Thyroid gland (tissue), 4 donors: ENCODE measurements at regions not wholly inside any gene's neighbourhood (a gene's known extent, or its start where the extent isn't known, plus 50 kb on each side); places are given as distances from the start of the nearest gene placed in this dataset.

Source experiments
- DNase-seq, 2 donors: peaks; one replicate each; pipeline ENCODE4 v3.0.0-alpha.2; 2019
- H3K27ac ChIP-seq, 3 donors: fragments of 200-600 bp; sonication (generic); 1 replicate in 2 of 3; 2 replicates in 1 of 3; pipeline ENCODE4 v1.5.1; 2016 to 2019; ENCODE audit warnings: mild to moderate bottlenecking in 1 of 3, moderate library complexity in 1 of 3
- H3K27me3 ChIP-seq: fragments of 200-600 bp; sonication (generic); one replicate; pipeline ENCODE4 v1.5.1; 2019
- H3K36me3 ChIP-seq, 2 donors: fragments of 200-600 bp; sonication (generic); one replicate each; pipeline ENCODE4 v1.5.1; 2016 to 2019
- H3K4me1 ChIP-seq, 2 donors: fragments of 200-600 bp; sonication (generic); one replicate each; pipeline ENCODE4 v1.5.1; 2017 to 2019
- H3K4me3 ChIP-seq, 3 donors: fragments of 200-600 bp; sonication (generic); replicated peaks in 1 of 3; 1 replicate in 2 of 3; 2 replicates in 1 of 3; pipeline ENCODE4 v1.5.1; 2016; ENCODE audit warnings: mild to moderate bottlenecking in 1 of 3
- H3K9me3 ChIP-seq: fragments of 200-600 bp; sonication (generic); one replicate; pipeline ENCODE4 v1.5.1; 2017
- CTCF ChIP-seq, 6 experiments: fragments of 200-600 bp in 3 of 6; fragments of 450-650 bp in 3 of 6; sonication (generic) in 3 of 6; IDR thresholded peaks; one replicate each; pipeline ENCODE4 v1.5.1; 2016 to 2019; ENCODE audit warnings: antibody characterized with exemption in 6 of 6, mild to moderate bottlenecking in 2 of 6, inconsistent platforms in 1 of 6, moderate library complexity in 1 of 6
- POLR2A ChIP-seq, 2 donors: fragments of 450-650 bp; IDR thresholded peaks; one replicate each; pipeline ENCODE4 v1.6.1; 2017; ENCODE audit warnings: antibody characterized with exemption in 2 of 2, mild to moderate bottlenecking in 2 of 2, moderate library complexity in 1 of 2
- WGBS, 2 donors: methylation state at CpG; one replicate each; pipeline ENCODE4 v1.1.5; 2017; 5-methylcytosine and 5-hydroxymethylcytosine counted together
- intact Hi-C: fragments of 100-400 bp; cut with DNase I; formaldehyde crosslinking; loops from one replicate; pipeline ENCODE4 v1.15.1; 2023

- H3K4me1 ChIP-seq: no peaks in the 10 kb centered on the region
- no peaks in the 10 kb centered on the region for H3K36me3 ChIP-seq
- intact Hi-C loops: no loop called here
- no peak for TF ChIP-seq CTCF (IDR thresholded peaks at IDR 0.05)
- no peak for TF ChIP-seq POLR2A (IDR thresholded peaks at IDR 0.05)
- 55 to 65% methylated on average over 3 of the region's 3 CpGs for WGBS, 2 donors
- H3K4me3 ChIP-seq: no peak overlapping the region
- no peaks in the 10 kb centered on the region for H3K9me3 ChIP-seq
- DNase-seq: no peak
- no peaks in the 10 kb centered on the region for H3K27me3 ChIP-seq
- no peak overlapping the region for H3K27ac ChIP-seq
Observed at GRCh38 chr7:12861070-12861469, 173.6 kb downstream of the ARL4A start.

GRCh38 chr7:12862146-12862545 lies 174.7 kb downstream of the ARL4A start:
- intact Hi-C loops: no loop called here
- H3K27me3 ChIP-seq: no peaks in the 10 kb centered on the region
- DNase-seq: no peak
- H3K4me1 ChIP-seq: no peaks in the 10 kb centered on the region
- H3K4me3 ChIP-seq: no peak overlapping the region
- H3K36me3 ChIP-seq: no peaks in the 10 kb centered on the region
- H3K27ac ChIP-seq: no peak overlapping the region
- TF ChIP-seq CTCF (IDR thresholded peaks at IDR 0.05): no peak
- TF ChIP-seq POLR2A (IDR thresholded peaks at IDR 0.05): no peak
- no peaks in the 10 kb centered on the region for H3K9me3 ChIP-seq
- 82 to 96% methylated on average over 4 of the region's 4 CpGs for WGBS, 2 donors

- Histone ChIP-seq H3K9me3 (no peaks in the 10 kb centered on the region), H3K4me3 (no peak overlapping the region), H3K27me3 (no peaks in the 10 kb centered on the region), H3K36me3 (no peaks in the 10 kb centered on the region), H3K4me1 (no peaks in the 10 kb centered on the region), H3K27ac (no peak overlapping the region)
- intact Hi-C loops: no loop called here
- WGBS, 2 donors: 94 to 95% methylated on average over 11 of the region's 11 CpGs
- TF ChIP-seq CTCF (IDR thresholded peaks at IDR 0.05) (no peak), POLR2A (IDR thresholded peaks at IDR 0.05) (no peak)
- no peak for DNase-seq
Observed at GRCh38 chr7:12864470-12865046, 177.1 kb downstream of the ARL4A start.

GRCh38 chr7:12865593-12865992 lies 178.2 kb downstream of the ARL4A start:
- no peak for TF ChIP-seq CTCF (IDR thresholded peaks at IDR 0.05)
- no peak for TF ChIP-seq POLR2A (IDR thresholded peaks at IDR 0.05)
- Histone ChIP-seq H3K9me3 (no peaks in the 10 kb centered on the region), H3K4me1 (no peaks in the 10 kb centered on the region), H3K27me3 (no peaks in the 10 kb centered on the region), H3K27ac (no peak overlapping the region), H3K4me3 (no peak overlapping the region), H3K36me3 (no peaks in the 10 kb centered on the region)
- 97% methylated on average over 2 of the region's 2 CpGs for WGBS, 2 donors
- intact Hi-C loops: no loop called here
- DNase-seq: no peak

GRCh38 chr7:12866207-12866606 lies 178.8 kb downstream of the ARL4A start:
- Histone ChIP-seq H3K9me3 (no peaks in the 10 kb centered on the region), H3K4me1 (no peaks in the 10 kb centered on the region), H3K4me3 (no peak overlapping the region), H3K27me3 (no peaks in the 10 kb centered on the region), H3K36me3 (no peaks in the 10 kb centered on the region), H3K27ac (no peak overlapping the region)
- TF ChIP-seq POLR2A (IDR thresholded peaks at IDR 0.05) (no peak), CTCF (IDR thresholded peaks at IDR 0.05) (no peak)
- no peak for DNase-seq
- intact Hi-C loops: no loop called here
- WGBS, 2 donors: 70 to 71% methylated on average over 4 of the region's 4 CpGs
